IMR-90 (cell line): ENCODE measurements at regions not wholly inside any gene's neighbourhood (a gene's known extent, or its start where the extent isn't known, plus 50 kb on each side); places are given as distances from the start of the nearest gene placed in this dataset.

Experiments used
- ATAC-seq: fragments of 200-7000 bp; cut with Tn5 transposase; 2 replicates; pipeline ENCODE4 v1.9.1; 2020; ENCODE audit warnings: low read depth, mild to moderate bottlenecking, moderate library complexity
- BruUV-seq: library from RNA; stranded (reverse); fragments of 400-500 nt; replicated peaks from 2 replicates; lab custom pipeline; 2021; lab: Mats Ljungman, UMichigan
- CTCF ChIA-PET: fragments of 300-600 bp; formaldehyde crosslinking; extraction: SDS; loops from one replicate; lab custom pipeline; 2021; ENCODE audit warnings: antibody characterized with exemption; lab: Yijun Ruan, JAX
- POLR2A ChIA-PET: fragments of 300-600 bp; sonication (Branson Sonifier 250); formaldehyde crosslinking; loops from one replicate; lab custom pipeline; 2022; ENCODE audit warnings: antibody characterized with exemption; ENCODE audit not compliant: unreplicated experiment; lab: Charles Lee
- DNase-seq: peaks from one replicate; pipeline ENCODE4 v3.0.0; 2013
- H2AFZ ChIP-seq: replicated peaks from 2 replicates; pipeline ENCODE3; 2013; ENCODE audit warnings: low read length, mild to moderate bottlenecking; ENCODE audit not compliant: poor library complexity
- H2AK5ac ChIP-seq: 2 replicates; pipeline ENCODE4 v1.6.1; 2013; ENCODE audit warnings: low read depth, low read length, inconsistent platforms
- H2AK9ac ChIP-seq: replicated peaks from 2 replicates; pipeline ENCODE3; 2013; ENCODE audit warnings: mild to moderate bottlenecking, low read depth, low read length, moderate library complexity; ENCODE audit not compliant: poor library complexity
- H2BK120ac ChIP-seq: 2 replicates; pipeline ENCODE4 v1.6.1; 2013; ENCODE audit warnings: low read depth, low read length, inconsistent platforms
- H2BK15ac ChIP-seq: 3 replicates; pipeline ENCODE4 v1.6.1; 2013; ENCODE audit warnings: low read depth, low read length, inconsistent platforms
- H2BK20ac ChIP-seq: 2 replicates; pipeline ENCODE4 v1.6.1; 2013; ENCODE audit warnings: low read depth, mild to moderate bottlenecking, inconsistent platforms, low read length, moderate library complexity
- H2BK5ac ChIP-seq: 2 replicates; pipeline ENCODE4 v1.6.1; 2013; ENCODE audit warnings: mild to moderate bottlenecking, low read depth, low read length, inconsistent platforms; ENCODE audit not compliant: poor library complexity, severe bottlenecking
- H3K14ac ChIP-seq: replicated peaks from 2 replicates; pipeline ENCODE4 v1.6.1; 2013; ENCODE audit warnings: low read depth, low read length, inconsistent platforms
- H3K18ac ChIP-seq: 2 replicates; pipeline ENCODE4 v1.6.1; 2013; ENCODE audit warnings: low read depth, low read length, control low read depth
- H3K23ac ChIP-seq: 2 replicates; pipeline ENCODE4 v1.6.1; 2013; ENCODE audit warnings: low read depth, low read length, inconsistent platforms
- H3K27ac ChIP-seq: 2 replicates; pipeline ENCODE4 v1.5.1; 2013; ENCODE audit warnings: mild to moderate bottlenecking, control low read depth, low read length; ENCODE audit not compliant: insufficient read depth
- H3K27me3 ChIP-seq: 2 replicates; pipeline ENCODE4 v1.6.1; 2013; ENCODE audit warnings: low read length; ENCODE audit not compliant: control insufficient read depth, insufficient read depth
- H3K36me3 ChIP-seq: 2 replicates; pipeline ENCODE4 v1.6.1; 2013; ENCODE audit warnings: low read length, mixed read lengths; ENCODE audit not compliant: control insufficient read depth, insufficient read depth
- H3K4ac ChIP-seq: 2 replicates; pipeline ENCODE4 v1.6.1; 2013; ENCODE audit warnings: low read depth, low read length, inconsistent platforms
- H3K4me1 ChIP-seq: 2 replicates; pipeline ENCODE4 v1.6.1; 2013; ENCODE audit warnings: low read length, mixed read lengths; ENCODE audit not compliant: control insufficient read depth, insufficient read depth
- H3K4me2 ChIP-seq: 2 replicates; pipeline ENCODE4 v1.6.1; 2013; ENCODE audit warnings: low read depth, mild to moderate bottlenecking, control low read depth, low read length, moderate library complexity
- H3K4me3 ChIP-seq: 2 replicates; pipeline ENCODE4 v1.5.1; 2013; ENCODE audit warnings: low read depth, mild to moderate bottlenecking, control low read depth, low read length, moderate library complexity; ENCODE audit not compliant: insufficient read depth
- H3K56ac ChIP-seq: 2 replicates; pipeline ENCODE4 v1.6.1; 2013; ENCODE audit warnings: low read length, inconsistent platforms; ENCODE audit not compliant: insufficient read depth; ENCODE audit errors: extremely low read depth
- H3K79me1 ChIP-seq, 2 experiments: 2 replicates each; pipeline ENCODE4 v1.6.1; 2013; ENCODE audit warnings: low read length in 2 of 2, inconsistent platforms in 1 of 2, low read depth in 1 of 2
- H3K9ac ChIP-seq: 2 replicates; pipeline ENCODE4 v1.6.1; 2013; ENCODE audit warnings: low read depth, low read length, control low read depth
- H3K9me1 ChIP-seq: 2 replicates; pipeline ENCODE4 v1.6.1; 2013; ENCODE audit warnings: low read length, inconsistent platforms; ENCODE audit not compliant: insufficient read depth
- H3K9me3 ChIP-seq: 2 replicates; pipeline ENCODE4 v1.6.1; 2013; ENCODE audit warnings: low read length; ENCODE audit not compliant: control insufficient read depth, insufficient read depth
- H4K20me1 ChIP-seq: 2 replicates; pipeline ENCODE4 v1.6.1; 2013; ENCODE audit warnings: low read length, inconsistent platforms; ENCODE audit not compliant: insufficient read depth
- H4K5ac ChIP-seq: 2 replicates; pipeline ENCODE4 v1.6.1; 2013; ENCODE audit warnings: mild to moderate bottlenecking, low read depth, low read length, control low read depth
- H4K8ac ChIP-seq, 2 experiments: 2 replicates each; pipeline ENCODE4 v1.6.1; 2013; ENCODE audit warnings: low read depth in 2 of 2, low read length in 2 of 2, control low read depth in 1 of 2, inconsistent platforms in 1 of 2
- H4K91ac ChIP-seq: 2 replicates; pipeline ENCODE4 v1.6.1; 2013; ENCODE audit warnings: low read depth, low read length, inconsistent platforms; ENCODE audit not compliant: insufficient read depth
- BHLHE40 ChIP-seq: fragments of 150-350 bp; IDR thresholded peaks from 2 replicates; pipeline ENCODE4 v1.6.1; 2016; ENCODE audit warnings: mild to moderate bottlenecking, low read depth, low read length
- CEBPB ChIP-seq: IDR thresholded peaks from 2 replicates; pipeline ENCODE4 v1.6.1; 2012; ENCODE audit warnings: low read depth, low read length, improper control_type of control experiment
- CHD1 ChIP-seq: IDR thresholded peaks from 2 replicates; pipeline ENCODE4 v1.6.1; 2012; ENCODE audit warnings: low read depth, low read length, improper control_type of control experiment
- CTCF ChIP-seq: conservative IDR thresholded peaks from 2 replicates; pipeline ENCODE4 v1.5.1; 2012; ENCODE audit warnings: mild to moderate bottlenecking, low read depth, low read length, improper control_type of control experiment
- ELK1 ChIP-seq: fragments of 150-350 bp; IDR thresholded peaks from 2 replicates; pipeline ENCODE4 v1.6.1; 2016; ENCODE audit warnings: low read depth, mild to moderate bottlenecking, low read length, moderate library complexity, borderline replicate concordance
- FOS ChIP-seq: fragments of 150-350 bp; IDR thresholded peaks from 2 replicates; pipeline ENCODE4 v1.6.1; 2016; ENCODE audit warnings: low read depth, low read length
- MAFK ChIP-seq: IDR thresholded peaks from 2 replicates; pipeline ENCODE4 v1.6.1; 2012; ENCODE audit warnings: low read depth, low read length, improper control_type of control experiment
- MAZ ChIP-seq: IDR thresholded peaks from 2 replicates; pipeline ENCODE4 v1.6.1; 2012; ENCODE audit warnings: low read depth, mild to moderate bottlenecking, low read length, improper control_type of control experiment, moderate library complexity, borderline replicate concordance
- MXI1 ChIP-seq: IDR thresholded peaks from 2 replicates; pipeline ENCODE4 v1.6.1; 2012; ENCODE audit warnings: low read depth, mild to moderate bottlenecking, low read length, moderate library complexity, borderline replicate concordance
- NFE2L2 ChIP-seq: fragments of 150-350 bp; IDR thresholded peaks from 2 replicates; pipeline ENCODE4 v1.6.1; 2016; ENCODE audit warnings: low read depth, mild to moderate bottlenecking, low read length
- POLR2A ChIP-seq: IDR thresholded peaks from 2 replicates; pipeline ENCODE4 v1.6.1; 2012; ENCODE audit warnings: mild to moderate bottlenecking, low read depth, low read length
- RAD21 ChIP-seq: IDR thresholded peaks from 2 replicates; pipeline ENCODE4 v1.6.1; 2012; ENCODE audit warnings: low read length, improper control_type of control experiment
- RCOR1 ChIP-seq: IDR thresholded peaks from 2 replicates; pipeline ENCODE4 v1.6.1; 2012; ENCODE audit warnings: mild to moderate bottlenecking, low read length, improper control_type of control experiment; ENCODE audit not compliant: insufficient replicate concordance
- RFX5 ChIP-seq: IDR thresholded peaks from 2 replicates; pipeline ENCODE4 v1.8.0; 2012; ENCODE audit warnings: low read depth, mild to moderate bottlenecking, low read length, moderate library complexity
- SMC3 ChIP-seq: fragments of 150-350 bp; IDR thresholded peaks from 2 replicates; pipeline ENCODE4 v1.6.1; 2016; ENCODE audit warnings: low read depth, mild to moderate bottlenecking, antibody characterized with exemption, low read length, moderate library complexity
- USF2 ChIP-seq: fragments of 150-350 bp; IDR thresholded peaks from 2 replicates; pipeline ENCODE4 v1.6.1; 2017; ENCODE audit warnings: mild to moderate bottlenecking, antibody characterized with exemption, low read length, low read depth
- WGBS, 2 experiments: methylation state at CpG; one replicate each; pipeline versions ENCODE4 v1.1.5 to v1.1.7; 2013; ENCODE audit warnings: missing lambda C conversion rate in 2 of 2; ENCODE audit not compliant: insufficient read length in 1 of 2; ENCODE audit errors: extremely low coverage in 2 of 2; 5-methylcytosine and 5-hydroxymethylcytosine counted together
- dilution Hi-C: fragments of 300-500 bp; cut with HindIII; formaldehyde crosslinking; loops from one replicate; pipeline ENCODE4 v1.14.3; 2018; ENCODE audit warnings: low sequenced_read_pairs; ENCODE audit not compliant: unreplicated experiment
- in situ Hi-C: fragments of 300-500 bp; cut with MboI; formaldehyde crosslinking; loops from 3 replicates; pipeline ENCODE4 v1.14.3; 2019; ENCODE audit warnings: low sequenced_read_pairs, inconsistent platforms, mixed read lengths
- intact Hi-C: fragments of 100-400 bp; cut with micrococcal nuclease; formaldehyde crosslinking; loops from 2 replicates; pipeline ENCODE4 v1.10.0; 2022

- no CpG with 5 or more reads among the region's 6 CpGs for WGBS, 2 experiments
- no TSS peak for BruUV-seq
- no peaks in the 10 kb centered on the region for H3K4me1 ChIP-seq
- no peak overlapping the region for H3K4me2 ChIP-seq
- no peak overlapping the region for H2AFZ ChIP-seq
- no peak overlapping the region for H3K23ac ChIP-seq
- peaks cover 33% of the 10 kb centered on the region for H3K27me3 ChIP-seq
- H3K9me1 ChIP-seq, result no peaks in the 10 kb centered on the region
- no peak overlapping the region for H4K5ac ChIP-seq
- H3K79me1 ChIP-seq, result no peaks in the 10 kb centered on the region
- ChIA-PET CTCF (interaction anchor here (1.3 kb wide), 1 partner anchor 11 kb away, joined by 3 read pairs; no protein-coding TSS in a partner anchor), POLR2A (no interaction called here)
- H3K9ac ChIP-seq, result no peak overlapping the region
- no peak overlapping the region for H4K91ac ChIP-seq
- H2AK9ac ChIP-seq, result no peak overlapping the region
- H4K8ac ChIP-seq, result no peak overlapping the region
- no peak overlapping the region for H3K4me3 ChIP-seq
- no peak overlapping the region for H3K18ac ChIP-seq
- TF ChIP-seq MAZ (no peak), USF2 (no peak), MAFK (no peak), RCOR1 (no peak), CTCF (no peak), SMC3 (no peak), ELK1 (no peak), CEBPB (no peak), FOS (no peak), CHD1 (no peak), BHLHE40 (no peak), RFX5 (no peak), POLR2A (no peak), MXI1 (no peak), RAD21 (no peak), NFE2L2 (no peak)
- in situ Hi-C loops (no loop called here), intact Hi-C loops (no loop called here), dilution Hi-C loops (no loop called here)
- no peaks in the 10 kb centered on the region for H4K20me1 ChIP-seq
- H2BK20ac ChIP-seq, result no peak overlapping the region
- no peak overlapping the region for H3K56ac ChIP-seq
- no peak overlapping the region for H2BK120ac ChIP-seq
- ATAC-seq (no peak), DNase-seq (no peak)
- no peaks in the 10 kb centered on the region for H3K9me3 ChIP-seq
- H2AK5ac ChIP-seq, result no peak overlapping the region
- no peaks in the 10 kb centered on the region for H3K36me3 ChIP-seq
- H3K4ac ChIP-seq, result no peak overlapping the region
- H3K27ac ChIP-seq, result no peak overlapping the region
- no peak overlapping the region for H3K14ac ChIP-seq
- no peak overlapping the region for H2BK5ac ChIP-seq
- H2BK15ac ChIP-seq, result no peak overlapping the region
Observed at GRCh38 chr5:61647672-61648071, 315.6 kb downstream of the ZSWIM6 start.
